ENCODE measurements at regions not wholly inside any gene's neighbourhood (a gene's known extent, or its start where the extent isn't known, plus 50 kb on each side); places are given as distances from the start of the nearest gene placed in this dataset.

GRCh38 chr10:33899578-33900531 lies 565.4 kb upstream of the NRP1 start:
- no peak for TF ChIP-seq CTCF (IDR thresholded peaks at IDR 0.05)
- no peak for TF ChIP-seq EZH2 (IDR thresholded peaks at IDR 0.05; ENCODE audit: borderline replicate concordance, insufficient read depth, low read depth, low read length, poor library complexity, severe bottlenecking)

All from B cell (primary cell).